A673 (cell line): ENCODE measurements at regions not wholly inside any gene's neighbourhood (a gene's known extent, or its start where the extent isn't known, plus 50 kb on each side); places are given as distances from the start of the nearest gene placed in this dataset.

ENCODE experiments used
- BruUV-seq: library from RNA; stranded (reverse); fragments of 400-500 nt; replicated peaks from 2 replicates; lab custom pipeline; 2021; lab: Mats Ljungman, UMichigan
- CTCF ChIA-PET: fragments of 300-600 bp; sonication (Branson Sonifier 250); formaldehyde crosslinking; loops from one replicate; lab custom pipeline; 2022; ENCODE audit warnings: antibody characterized with exemption; lab: Charles Lee
- POLR2A ChIA-PET: fragments of 300-600 bp; sonication (Branson Sonifier 250); formaldehyde crosslinking; loops from one replicate; lab custom pipeline; 2022; ENCODE audit warnings: antibody characterized with exemption; ENCODE audit not compliant: low non-redundant PET; lab: Charles Lee
- DNase-seq: peaks from one replicate; pipeline ENCODE4 v3.0.0-alpha.2; 2015; ENCODE audit warnings: low spot score
- H3K27ac ChIP-seq: fragments of 200-600 bp; sonication (generic); 2 replicates; pipeline ENCODE4 v1.5.1; 2016; ENCODE audit warnings: mixed run types, low read depth, mild to moderate bottlenecking, mixed read lengths, antibody characterized with exemption, low read length; ENCODE audit not compliant: poor library complexity, severe bottlenecking
- H3K27me3 ChIP-seq: fragments of 200-600 bp; sonication (generic); replicated peaks from 2 replicates; pipeline ENCODE4 v1.6.1; 2017; ENCODE audit warnings: mixed run types, low read depth, mild to moderate bottlenecking, mixed read lengths, antibody characterized with exemption, low read length; ENCODE audit not compliant: insufficient read depth, poor library complexity
- H3K36me3 ChIP-seq: fragments of 200-600 bp; sonication (generic); 2 replicates; pipeline ENCODE4 v1.6.1; 2016; ENCODE audit warnings: mixed run types, mild to moderate bottlenecking, mixed read lengths, antibody characterized with exemption, low read length; ENCODE audit not compliant: insufficient read depth, poor library complexity, severe bottlenecking
- H3K4me1 ChIP-seq: fragments of 200-600 bp; sonication (generic); 2 replicates; pipeline ENCODE4 v1.6.1; 2017; ENCODE audit warnings: mixed run types, mild to moderate bottlenecking, mixed read lengths, antibody characterized with exemption, low read length; ENCODE audit not compliant: insufficient read depth, poor library complexity, severe bottlenecking
- H3K4me3 ChIP-seq: fragments of 200-600 bp; sonication (generic); 2 replicates; pipeline ENCODE4 v1.5.1; 2016; ENCODE audit warnings: low read depth, mixed run types, mild to moderate bottlenecking, mixed read lengths, low read length; ENCODE audit not compliant: poor library complexity, severe bottlenecking
- H3K9me3 ChIP-seq: fragments of 200-600 bp; sonication (generic); 2 replicates; pipeline ENCODE4 v1.6.1; 2016; ENCODE audit warnings: mixed run types, low read depth, mild to moderate bottlenecking, mixed read lengths, antibody characterized with exemption, low read length; ENCODE audit not compliant: poor library complexity, severe bottlenecking
- CTCF ChIP-seq: fragments of 300-800, 200-600 bp; sonication (generic); conservative IDR thresholded peaks from 2 replicates; pipeline ENCODE4 v1.5.1; 2017; ENCODE audit warnings: low read depth, mild to moderate bottlenecking, antibody characterized with exemption, low read length, moderate library complexity, mixed read lengths
- EZH2 ChIP-seq: fragments of 200-600 bp; sonication (generic); IDR thresholded peaks from 2 replicates; pipeline ENCODE4 v1.6.1; 2017; ENCODE audit warnings: borderline replicate concordance, low read depth, mild to moderate bottlenecking, mixed read lengths, antibody characterized with exemption, low read length; ENCODE audit not compliant: poor library complexity, severe bottlenecking
- intact Hi-C: fragments of 100-400 bp; cut with micrococcal nuclease; formaldehyde crosslinking; loops from one replicate; pipeline ENCODE4 v1.10.0; 2022; ENCODE audit not compliant: unreplicated experiment

- ChIA-PET CTCF (no interaction called here), POLR2A (no interaction called here)
- no peak overlapping the region for H3K27ac ChIP-seq
- TF ChIP-seq CTCF (no peak), EZH2 (no peak)
- no TSS peak for BruUV-seq
- no peaks in the 10 kb centered on the region for H3K36me3 ChIP-seq
- H3K9me3 ChIP-seq, result no peaks in the 10 kb centered on the region
- intact Hi-C loops, result no loop called here
- no peaks in the 10 kb centered on the region for H3K4me1 ChIP-seq
- no peak for DNase-seq
- no peaks in the 10 kb centered on the region for H3K27me3 ChIP-seq
- no peak overlapping the region for H3K4me3 ChIP-seq
Measured at GRCh38 chr2:155200753-155201152, 502.3 kb downstream of the KCNJ3 start.

- TF ChIP-seq CTCF (no peak), EZH2 (no peak)
- Histone ChIP-seq H3K27me3 (no peaks in the 10 kb centered on the region), H3K27ac (no peak overlapping the region), H3K9me3 (no peaks in the 10 kb centered on the region), H3K4me1 (no peaks in the 10 kb centered on the region), H3K4me3 (no peak overlapping the region), H3K36me3 (no peaks in the 10 kb centered on the region)
- BruUV-seq, result no TSS peak
- POLR2A ChIA-PET, result no interaction called here
- CTCF ChIA-PET, result no interaction called here
- intact Hi-C loops, result no loop called here
- DNase-seq, result no peak
Measured at GRCh38 chr2:155190342-155190741, 491.8 kb downstream of the KCNJ3 start.

GRCh38 chr2:155178921-155179320 lies 480.4 kb downstream of the KCNJ3 start:
- Histone ChIP-seq H3K36me3 (no peaks in the 10 kb centered on the region), H3K27ac (no peak overlapping the region), H3K27me3 (no peaks in the 10 kb centered on the region), H3K4me3 (no peak overlapping the region), H3K9me3 (no peaks in the 10 kb centered on the region), H3K4me1 (no peaks in the 10 kb centered on the region)
- TF ChIP-seq EZH2 (no peak), CTCF (no peak)
- no peak for DNase-seq
- BruUV-seq, result no TSS peak
- POLR2A ChIA-PET, result no interaction called here
- CTCF ChIA-PET, result no interaction called here
- intact Hi-C loops, result no loop called here
